ENCODE measurements at regions not wholly inside any gene's neighbourhood (a gene's known extent, or its start where the extent isn't known, plus 50 kb on each side); places are given as distances from the start of the nearest gene placed in this dataset.

- no peak for TF ChIP-seq NR1H2 (CRISPR knock-in tag; IDR thresholded peaks at IDR 0.05)
- TF ChIP-seq, protein P1, sequence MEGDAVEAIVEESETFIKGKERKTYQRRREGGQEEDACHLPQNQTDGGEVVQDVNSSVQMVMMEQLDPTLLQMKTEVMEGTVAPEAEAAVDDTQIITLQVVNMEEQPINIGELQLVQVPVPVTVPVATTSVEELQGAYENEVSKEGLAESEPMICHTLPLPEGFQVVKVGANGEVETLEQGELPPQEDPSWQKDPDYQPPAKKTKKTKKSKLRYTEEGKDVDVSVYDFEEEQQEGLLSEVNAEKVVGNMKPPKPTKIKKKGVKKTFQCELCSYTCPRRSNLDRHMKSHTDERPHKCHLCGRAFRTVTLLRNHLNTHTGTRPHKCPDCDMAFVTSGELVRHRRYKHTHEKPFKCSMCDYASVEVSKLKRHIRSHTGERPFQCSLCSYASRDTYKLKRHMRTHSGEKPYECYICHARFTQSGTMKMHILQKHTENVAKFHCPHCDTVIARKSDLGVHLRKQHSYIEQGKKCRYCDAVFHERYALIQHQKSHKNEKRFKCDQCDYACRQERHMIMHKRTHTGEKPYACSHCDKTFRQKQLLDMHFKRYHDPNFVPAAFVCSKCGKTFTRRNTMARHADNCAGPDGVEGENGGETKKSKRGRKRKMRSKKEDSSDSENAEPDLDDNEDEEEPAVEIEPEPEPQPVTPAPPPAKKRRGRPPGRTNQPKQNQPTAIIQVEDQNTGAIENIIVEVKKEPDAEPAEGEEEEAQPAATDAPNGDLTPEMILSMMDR (IDR thresholded peaks at IDR 0.05) = no peak
- TF ChIP-seq SP1 (CRISPR knock-in tag; conservative IDR thresholded peaks at IDR 0.05) = no peak
- TF ChIP-seq, protein P2, sequence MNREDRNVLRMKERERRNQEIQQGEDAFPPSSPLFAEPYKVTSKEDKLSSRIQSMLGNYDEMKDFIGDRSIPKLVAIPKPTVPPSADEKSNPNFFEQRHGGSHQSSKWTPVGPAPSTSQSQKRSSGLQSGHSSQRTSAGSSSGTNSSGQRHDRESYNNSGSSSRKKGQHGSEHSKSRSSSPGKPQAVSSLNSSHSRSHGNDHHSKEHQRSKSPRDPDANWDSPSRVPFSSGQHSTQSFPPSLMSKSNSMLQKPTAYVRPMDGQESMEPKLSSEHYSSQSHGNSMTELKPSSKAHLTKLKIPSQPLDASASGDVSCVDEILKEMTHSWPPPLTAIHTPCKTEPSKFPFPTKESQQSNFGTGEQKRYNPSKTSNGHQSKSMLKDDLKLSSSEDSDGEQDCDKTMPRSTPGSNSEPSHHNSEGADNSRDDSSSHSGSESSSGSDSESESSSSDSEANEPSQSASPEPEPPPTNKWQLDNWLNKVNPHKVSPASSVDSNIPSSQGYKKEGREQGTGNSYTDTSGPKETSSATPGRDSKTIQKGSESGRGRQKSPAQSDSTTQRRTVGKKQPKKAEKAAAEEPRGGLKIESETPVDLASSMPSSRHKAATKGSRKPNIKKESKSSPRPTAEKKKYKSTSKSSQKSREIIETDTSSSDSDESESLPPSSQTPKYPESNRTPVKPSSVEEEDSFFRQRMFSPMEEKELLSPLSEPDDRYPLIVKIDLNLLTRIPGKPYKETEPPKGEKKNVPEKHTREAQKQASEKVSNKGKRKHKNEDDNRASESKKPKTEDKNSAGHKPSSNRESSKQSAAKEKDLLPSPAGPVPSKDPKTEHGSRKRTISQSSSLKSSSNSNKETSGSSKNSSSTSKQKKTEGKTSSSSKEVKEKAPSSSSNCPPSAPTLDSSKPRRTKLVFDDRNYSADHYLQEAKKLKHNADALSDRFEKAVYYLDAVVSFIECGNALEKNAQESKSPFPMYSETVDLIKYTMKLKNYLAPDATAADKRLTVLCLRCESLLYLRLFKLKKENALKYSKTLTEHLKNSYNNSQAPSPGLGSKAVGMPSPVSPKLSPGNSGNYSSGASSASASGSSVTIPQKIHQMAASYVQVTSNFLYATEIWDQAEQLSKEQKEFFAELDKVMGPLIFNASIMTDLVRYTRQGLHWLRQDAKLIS (CRISPR knock-in tag; IDR thresholded peaks at IDR 0.05; ENCODE audit: borderline replicate concordance) = no peak
- TF ChIP-seq, protein P3, sequence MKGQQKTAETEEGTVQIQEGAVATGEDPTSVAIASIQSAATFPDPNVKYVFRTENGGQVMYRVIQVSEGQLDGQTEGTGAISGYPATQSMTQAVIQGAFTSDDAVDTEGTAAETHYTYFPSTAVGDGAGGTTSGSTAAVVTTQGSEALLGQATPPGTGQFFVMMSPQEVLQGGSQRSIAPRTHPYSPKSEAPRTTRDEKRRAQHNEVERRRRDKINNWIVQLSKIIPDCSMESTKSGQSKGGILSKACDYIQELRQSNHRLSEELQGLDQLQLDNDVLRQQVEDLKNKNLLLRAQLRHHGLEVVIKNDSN (CRISPR knock-in tag; IDR thresholded peaks at IDR 0.05) = no peak
- no peak for TF ChIP-seq ZNF263 (CRISPR knock-in tag; IDR thresholded peaks at IDR 0.05; ENCODE audit: low read depth)
- no peak for TF ChIP-seq CREM (CRISPR knock-in tag; IDR thresholded peaks at IDR 0.05)
- TF ChIP-seq NR2C2 (CRISPR knock-in tag; IDR thresholded peaks at IDR 0.05) = no peak
- TF ChIP-seq ZNF138 (CRISPR knock-in tag; conservative IDR thresholded peaks at IDR 0.05) = no peak
- TF ChIP-seq MAX (CRISPR knock-in tag; IDR thresholded peaks at IDR 0.05) = no peak
- TF ChIP-seq, protein P4, sequence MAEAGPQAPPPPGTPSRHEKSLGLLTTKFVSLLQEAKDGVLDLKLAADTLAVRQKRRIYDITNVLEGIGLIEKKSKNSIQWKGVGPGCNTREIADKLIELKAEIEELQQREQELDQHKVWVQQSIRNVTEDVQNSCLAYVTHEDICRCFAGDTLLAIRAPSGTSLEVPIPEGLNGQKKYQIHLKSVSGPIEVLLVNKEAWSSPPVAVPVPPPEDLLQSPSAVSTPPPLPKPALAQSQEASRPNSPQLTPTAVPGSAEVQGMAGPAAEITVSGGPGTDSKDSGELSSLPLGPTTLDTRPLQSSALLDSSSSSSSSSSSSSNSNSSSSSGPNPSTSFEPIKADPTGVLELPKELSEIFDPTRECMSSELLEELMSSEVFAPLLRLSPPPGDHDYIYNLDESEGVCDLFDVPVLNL (CRISPR knock-in tag; IDR thresholded peaks at IDR 0.05; ENCODE audit: borderline replicate concordance, low read depth) = no peak
- no peak for TF ChIP-seq FOXJ3 (CRISPR knock-in tag; IDR thresholded peaks at IDR 0.05; ENCODE audit: borderline replicate concordance)
- TF ChIP-seq TP53 (CRISPR knock-in tag; IDR thresholded peaks at IDR 0.05) = no peak
- TF ChIP-seq ETV6 (CRISPR knock-in tag; IDR thresholded peaks at IDR 0.05) = no peak
Observed at GRCh38 chr1:245095903-245096302, 58.9 kb upstream of the KIF26B start.
